Neural cell (in vitro differentiated cells): ENCODE measurements at regions not wholly inside any gene's neighbourhood (a gene's known extent, or its start where the extent isn't known, plus 50 kb on each side); places are given as distances from the start of the nearest gene placed in this dataset.

ENCODE experiments used
- H2AFZ ChIP-seq: fragments of 200-600, 300-800 bp; sonication (generic), shearing (Covaris generic); 2 replicates; pipeline ENCODE4 v1.6.0; 2014; ENCODE audit warnings: low read depth, mild to moderate bottlenecking, antibody characterized with exemption, low read length, moderate library complexity
- H3F3A ChIP-seq: fragments of 200-600 bp; shearing (Covaris generic); 2 replicates; pipeline ENCODE4 v1.6.1; 2016; ENCODE audit warnings: mild to moderate bottlenecking, moderate library complexity, mixed read lengths, antibody characterized with exemption, low read length; ENCODE audit not compliant: insufficient read depth, poor library complexity, severe bottlenecking
- H3K27ac ChIP-seq: fragments of 200-600, 300-800 bp; sonication (generic), shearing (Covaris generic); 2 replicates; pipeline ENCODE4 v1.5.1; 2014; ENCODE audit warnings: mild to moderate bottlenecking, low read length, moderate library complexity
- H3K27me3 ChIP-seq: fragments of 300-800, 200-600 bp; sonication (generic), shearing (Covaris generic); 2 replicates; pipeline ENCODE4 v1.6.0; 2014; ENCODE audit warnings: mild to moderate bottlenecking, low read depth, low read length, moderate library complexity; ENCODE audit not compliant: insufficient read depth
- H3K36me3 ChIP-seq: fragments of 300-800, 200-600 bp; sonication (generic), shearing (Covaris generic); 2 replicates; pipeline ENCODE4 v1.5.1; 2014; ENCODE audit warnings: mild to moderate bottlenecking, antibody characterized with exemption, low read length, moderate library complexity; ENCODE audit not compliant: insufficient read depth
- H3K4me2 ChIP-seq: fragments of 300-800, 200-600 bp; sonication (generic), shearing (Covaris generic); 2 replicates; pipeline ENCODE4 v1.6.0; 2014; ENCODE audit warnings: mild to moderate bottlenecking, low read length
- H3K4me3 ChIP-seq: fragments of 300-800, 200-600 bp; sonication (generic), shearing (Covaris generic); 2 replicates; pipeline ENCODE4 v1.5.1; 2014; ENCODE audit warnings: mild to moderate bottlenecking, low read length, moderate library complexity
- H3K79me2 ChIP-seq: fragments of 200-600 bp; shearing (Covaris generic); replicated peaks from 2 replicates; pipeline ENCODE4 v1.6.0; 2014; ENCODE audit warnings: mild to moderate bottlenecking, low read length, moderate library complexity; ENCODE audit not compliant: insufficient read depth
- H3K9ac ChIP-seq: fragments of 300-800, 200-600 bp; sonication (generic), shearing (Covaris generic); 2 replicates; pipeline ENCODE4 v1.6.1; 2016; ENCODE audit warnings: mild to moderate bottlenecking, low read length, mixed read lengths
- H3K9me2 ChIP-seq: fragments of 200-600 bp; shearing (Covaris generic); 2 replicates; pipeline ENCODE4 v1.6.1; 2016; ENCODE audit warnings: mild to moderate bottlenecking, low read length, mixed read lengths; ENCODE audit not compliant: insufficient read depth
- H3K9me3 ChIP-seq: fragments of 200-600, 300-800 bp; sonication (generic), shearing (Covaris generic); 2 replicates; pipeline ENCODE4 v1.6.1; 2016; ENCODE audit warnings: mild to moderate bottlenecking, mixed run types, low read length, moderate library complexity, mixed read lengths
- H4K20me1 ChIP-seq: fragments of 200-600 bp; shearing (Covaris generic); 2 replicates; pipeline ENCODE4 v1.6.1; 2016; ENCODE audit warnings: mild to moderate bottlenecking, mixed run types; ENCODE audit not compliant: insufficient read depth
- CTCF ChIP-seq: fragments of 450-650 bp; IDR thresholded peaks from 2 replicates; pipeline ENCODE4 v1.5.1; 2014; ENCODE audit warnings: antibody characterized with exemption, mild to moderate bottlenecking, moderate library complexity; ENCODE audit not compliant: poor library complexity, severe bottlenecking
- EP300 ChIP-seq: fragments of 450-650 bp; conservative IDR thresholded peaks from 2 replicates; pipeline ENCODE4 v1.6.1; 2014; ENCODE audit warnings: antibody characterized with exemption, mild to moderate bottlenecking, moderate library complexity; ENCODE audit not compliant: poor library complexity, severe bottlenecking
- EZH2 ChIP-seq: fragments of 200-600, 300-800 bp; shearing (Covaris generic), sonication (generic); IDR thresholded peaks from 2 replicates; pipeline ENCODE4 v1.6.1; 2014; ENCODE audit warnings: antibody characterized with exemption, low read length, borderline replicate concordance, mild to moderate bottlenecking; ENCODE audit not compliant: insufficient read depth, poor library complexity, severe bottlenecking
- MXI1 ChIP-seq: fragments of 450-650 bp; conservative IDR thresholded peaks from 2 replicates; pipeline ENCODE4 v1.6.1; 2014; ENCODE audit warnings: antibody characterized with exemption, mild to moderate bottlenecking; ENCODE audit not compliant: poor library complexity, severe bottlenecking
- POLR2AphosphoS5 ChIP-seq: IDR thresholded peaks from 2 replicates; pipeline ENCODE4 v1.6.1; 2012
- RAD21 ChIP-seq: fragments of 450-650 bp; conservative IDR thresholded peaks from 2 replicates; pipeline ENCODE4 v1.6.1; 2014; ENCODE audit warnings: antibody characterized with exemption, mild to moderate bottlenecking, moderate library complexity
- REST ChIP-seq: IDR thresholded peaks from 2 replicates; pipeline ENCODE4 v1.6.1; 2012; ENCODE audit warnings: borderline replicate concordance
- SMC3 ChIP-seq: fragments of 450-650 bp; conservative IDR thresholded peaks from 2 replicates; pipeline ENCODE4 v1.6.1; 2014; ENCODE audit warnings: antibody characterized with exemption, mild to moderate bottlenecking, moderate library complexity; ENCODE audit not compliant: poor library complexity
- TAF1 ChIP-seq: IDR thresholded peaks from 2 replicates; pipeline ENCODE4 v1.6.1; 2012; ENCODE audit warnings: low read depth

- no peak for TF ChIP-seq EP300
- TF ChIP-seq MXI1: no peak
- TF ChIP-seq EZH2: no peak
- no peak for TF ChIP-seq CTCF
- no peak for TF ChIP-seq TAF1
- TF ChIP-seq POLR2AphosphoS5: no peak
- TF ChIP-seq SMC3: no peak
- TF ChIP-seq RAD21: no peak
- TF ChIP-seq REST: no peak
- no peaks in the 10 kb centered on the region for H3K27me3 ChIP-seq
- H3K9ac ChIP-seq: no peak overlapping the region
- no peak overlapping the region for H3K4me3 ChIP-seq
- H3K79me2 ChIP-seq: no peaks in the 10 kb centered on the region
- no peak overlapping the region for H3K4me2 ChIP-seq
- no peak overlapping the region for H3K27ac ChIP-seq
- H3K9me2 ChIP-seq: no peaks in the 10 kb centered on the region
- no peak overlapping the region for H2AFZ ChIP-seq
- no peaks in the 10 kb centered on the region for H3K9me3 ChIP-seq
- no peaks in the 10 kb centered on the region for H3K36me3 ChIP-seq
- no peaks in the 10 kb centered on the region for H3F3A ChIP-seq
- H4K20me1 ChIP-seq: no peaks in the 10 kb centered on the region
Observed at GRCh38 chr21:35561116-35561515, 499.2 kb downstream of the SETD4 start.

DNA sequence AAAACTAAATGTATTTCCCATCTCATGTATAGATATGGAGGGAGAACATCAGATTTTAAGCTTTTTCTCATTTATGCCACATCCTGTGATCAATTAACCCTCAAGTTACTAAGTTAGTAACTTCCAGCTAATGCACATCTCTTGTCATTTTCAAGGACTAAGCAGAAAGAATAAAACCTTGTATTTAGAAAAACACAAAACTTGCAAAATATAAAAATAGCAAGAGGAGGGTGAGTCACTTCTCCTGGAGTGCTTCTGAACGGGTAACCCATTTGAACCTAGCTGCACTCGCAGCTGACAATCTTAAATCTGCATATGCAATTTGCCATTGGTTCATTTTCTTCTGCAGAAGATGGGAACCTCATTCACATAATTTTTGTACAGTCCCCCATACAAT is 500.5 kb downstream of the SETD4 start:
- Histone ChIP-seq H3K27me3 (no peaks in the 10 kb centered on the region), H3K9me2 (no peaks in the 10 kb centered on the region), H3K4me2 (no peak overlapping the region), H3K27ac (no peak overlapping the region), H3K4me3 (no peak overlapping the region), H3K36me3 (no peaks in the 10 kb centered on the region), H3K9ac (no peak overlapping the region), H2AFZ (no peak overlapping the region), H3K9me3 (no peaks in the 10 kb centered on the region), H4K20me1 (no peaks in the 10 kb centered on the region), H3F3A (no peaks in the 10 kb centered on the region), H3K79me2 (no peaks in the 10 kb centered on the region)
- TF ChIP-seq SMC3 (no peak), EZH2 (no peak), RAD21 (no peak), CTCF (no peak), REST (no peak), POLR2AphosphoS5 (no peak), TAF1 (no peak), EP300 (no peak), MXI1 (no peak)
